ENCODE measurements at regions not wholly inside any gene's neighbourhood (a gene's known extent, or its start where the extent isn't known, plus 50 kb on each side); places are given as distances from the start of the nearest gene placed in this dataset.

GRCh38 chr14:101243587-101244338 lies 317.5 kb upstream of the DIO3 start:
- Histone ChIP-seq H3K4me3 (ENCODE audit: low read length) (no peak overlapping the region), H3K27me3 (ENCODE audit: insufficient read depth, low read length, poor library complexity, severe bottlenecking) (no peaks in the 10 kb centered on the region), H3K36me3 (ENCODE audit: insufficient read depth, low read length) (no peaks in the 10 kb centered on the region), H3K4me1 (ENCODE audit: insufficient read depth, low read length) (no peaks in the 10 kb centered on the region), H3K9me3 (ENCODE audit: low read length) (no peaks in the 10 kb centered on the region), H3K27ac (ENCODE audit: low read depth, low read length) (no peak overlapping the region)
- ChIA-PET CTCF (no interaction called here), POLR2A (no interaction called here)
- peaks cover 16 to 35% of the 10 kb centered on the region in 2 donors for H3K27me3 Mint-ChIP-seq
- peaks cover 0 to 5% (median 0%) of the 10 kb centered on the region in 5 donors for H3K9me3 Mint-ChIP-seq
- DNase-seq = no peak
- H3K36me3 Mint-ChIP-seq = peaks cover 0 to 4% (median 0%) of the 10 kb centered on the region in 3 donors
- H3K4me1 Mint-ChIP-seq = no peaks in the 10 kb centered on the region
- H3K4me3 Mint-ChIP-seq = no peak overlapping the region
- no peak overlapping the region for H3K27ac Mint-ChIP-seq

- H3K36me3 Mint-ChIP-seq = peaks cover 0 to 2% (median 0%) of the 10 kb centered on the region in 3 donors
- H3K27ac Mint-ChIP-seq = peak overlapping the region in 1 of 8 donors; percentile 97
- Histone ChIP-seq H3K4me1 (ENCODE audit: insufficient read depth, low read length) (peaks cover 4% of the 10 kb centered on the region), H3K4me3 (ENCODE audit: low read length) (no peak overlapping the region), H3K36me3 (ENCODE audit: insufficient read depth, low read length) (no peaks in the 10 kb centered on the region), H3K9me3 (ENCODE audit: low read length) (no peaks in the 10 kb centered on the region), H3K27me3 (ENCODE audit: insufficient read depth, low read length, poor library complexity, severe bottlenecking) (peaks cover 7% of the 10 kb centered on the region), H3K27ac (ENCODE audit: low read depth, low read length) (no peak overlapping the region)
- peaks cover 5 to 42% of the 10 kb centered on the region in 2 donors for H3K27me3 Mint-ChIP-seq
- no peak overlapping the region for H3K4me3 Mint-ChIP-seq
- no peak for DNase-seq
- POLR2A ChIA-PET = no interaction called here
- H3K4me1 Mint-ChIP-seq = peaks cover 1 to 4% (median 2%) of the 10 kb centered on the region in 3 donors
- CTCF ChIA-PET = no interaction called here
- H3K9me3 Mint-ChIP-seq = peaks cover 0 to 5% (median 2%) of the 10 kb centered on the region in 5 donors
Measured at GRCh38 chr14:101246894-101247841, 314.1 kb upstream of the DIO3 start.

- Mint-ChIP-seq H3K4me3 (no peak overlapping the region), H3K9me3 (peaks cover 0 to 5% (median 2%) of the 10 kb centered on the region in 5 donors), H3K27ac (peak overlapping the region in 1 of 8 donors; percentile 97), H3K36me3 (peaks cover 0 to 2% (median 0%) of the 10 kb centered on the region in 3 donors), H3K27me3 (peaks cover 8 to 45% of the 10 kb centered on the region in 2 donors), H3K4me1 (peaks cover 5 to 10% (median 5%) of the 10 kb centered on the region in 3 donors)
- Histone ChIP-seq H3K4me1 (ENCODE audit: insufficient read depth, low read length) (peaks cover 7% of the 10 kb centered on the region), H3K9me3 (ENCODE audit: low read length) (no peaks in the 10 kb centered on the region), H3K27me3 (ENCODE audit: insufficient read depth, low read length, poor library complexity, severe bottlenecking) (peaks cover 8% of the 10 kb centered on the region), H3K27ac (ENCODE audit: low read depth, low read length) (no peak overlapping the region), H3K4me3 (ENCODE audit: low read length) (no peak overlapping the region), H3K36me3 (ENCODE audit: insufficient read depth, low read length) (no peaks in the 10 kb centered on the region)
- ChIA-PET POLR2A (no interaction called here), CTCF (no interaction called here)
- DNase-seq = no peak
Measured at GRCh38 chr14:101247842-101248725, 313.2 kb upstream of the DIO3 start.

- H3K27ac Mint-ChIP-seq = no peak overlapping the region
- H3K9me3 Mint-ChIP-seq = peaks cover 0 to 4% (median 2%) of the 10 kb centered on the region in 5 donors
- H3K36me3 ChIP-seq (ENCODE audit: insufficient read depth, low read length) = no peaks in the 10 kb centered on the region
- H3K27me3 ChIP-seq (ENCODE audit: insufficient read depth, low read length, poor library complexity, severe bottlenecking) = peaks cover 8% of the 10 kb centered on the region
- H3K4me3 Mint-ChIP-seq = no peak overlapping the region
- no peak overlapping the region for H3K4me3 ChIP-seq (ENCODE audit: low read length)
- H3K36me3 Mint-ChIP-seq = peaks cover 0 to 2% (median 0%) of the 10 kb centered on the region in 3 donors
- ChIA-PET POLR2A (no interaction called here), CTCF (no interaction called here)
- H3K4me1 Mint-ChIP-seq = peaks cover 5 to 10% (median 5%) of the 10 kb centered on the region in 3 donors
- H3K27me3 Mint-ChIP-seq = peaks cover 7 to 45% of the 10 kb centered on the region in 2 donors
- peaks cover 7% of the 10 kb centered on the region for H3K4me1 ChIP-seq (ENCODE audit: insufficient read depth, low read length)
- DNase-seq = no peak
- H3K27ac ChIP-seq (ENCODE audit: low read depth, low read length) = no peak overlapping the region
- H3K9me3 ChIP-seq (ENCODE audit: low read length) = no peaks in the 10 kb centered on the region
Measured at GRCh38 chr14:101248840-101249675, 312.2 kb upstream of the DIO3 start.

GRCh38 chr14:101249676-101250036 lies 311.6 kb upstream of the DIO3 start:
- Mint-ChIP-seq H3K36me3 (peaks cover 0 to 2% (median 0%) of the 10 kb centered on the region in 3 donors), H3K4me3 (no peak overlapping the region), H3K27ac (no peak overlapping the region), H3K9me3 (peaks cover 0 to 3% (median 2%) of the 10 kb centered on the region in 5 donors), H3K4me1 (peaks cover 5 to 10% (median 5%) of the 10 kb centered on the region in 3 donors), H3K27me3 (peaks cover 6 to 45% of the 10 kb centered on the region in 2 donors)
- Histone ChIP-seq H3K27ac (ENCODE audit: low read depth, low read length) (no peak overlapping the region), H3K36me3 (ENCODE audit: insufficient read depth, low read length) (no peaks in the 10 kb centered on the region), H3K4me1 (ENCODE audit: insufficient read depth, low read length) (peaks cover 7% of the 10 kb centered on the region), H3K9me3 (ENCODE audit: low read length) (no peaks in the 10 kb centered on the region), H3K4me3 (ENCODE audit: low read length) (no peak overlapping the region), H3K27me3 (ENCODE audit: insufficient read depth, low read length, poor library complexity, severe bottlenecking) (peaks cover 8% of the 10 kb centered on the region)
- no peak for DNase-seq
- ChIA-PET CTCF (no interaction called here), POLR2A (no interaction called here)

- Histone ChIP-seq H3K9me3 (ENCODE audit: low read length) (no peaks in the 10 kb centered on the region), H3K27me3 (ENCODE audit: insufficient read depth, low read length, poor library complexity, severe bottlenecking) (peaks cover 8% of the 10 kb centered on the region), H3K4me1 (ENCODE audit: insufficient read depth, low read length) (peaks cover 7% of the 10 kb centered on the region), H3K4me3 (ENCODE audit: low read length) (no peak overlapping the region), H3K27ac (ENCODE audit: low read depth, low read length) (no peak overlapping the region), H3K36me3 (ENCODE audit: insufficient read depth, low read length) (no peaks in the 10 kb centered on the region)
- peaks cover 5 to 10% (median 5%) of the 10 kb centered on the region in 3 donors for H3K4me1 Mint-ChIP-seq
- H3K27ac Mint-ChIP-seq = peak overlapping the region in 2 of 8 donors; percentile 33 to 43
- ChIA-PET CTCF (no interaction called here), POLR2A (no interaction called here)
- peaks cover 6 to 45% of the 10 kb centered on the region in 2 donors for H3K27me3 Mint-ChIP-seq
- no peak for DNase-seq
- H3K36me3 Mint-ChIP-seq = peaks cover 0 to 2% (median 0%) of the 10 kb centered on the region in 3 donors
- H3K9me3 Mint-ChIP-seq = peaks cover 0 to 3% (median 2%) of the 10 kb centered on the region in 5 donors
- no peak overlapping the region for H3K4me3 Mint-ChIP-seq
Measured at GRCh38 chr14:101250336-101250947, 310.9 kb upstream of the DIO3 start.
